ENCODE measurements at regions not wholly inside any gene's neighbourhood (a gene's known extent, or its start where the extent isn't known, plus 50 kb on each side); places are given as distances from the start of the nearest gene placed in this dataset.

DNA sequence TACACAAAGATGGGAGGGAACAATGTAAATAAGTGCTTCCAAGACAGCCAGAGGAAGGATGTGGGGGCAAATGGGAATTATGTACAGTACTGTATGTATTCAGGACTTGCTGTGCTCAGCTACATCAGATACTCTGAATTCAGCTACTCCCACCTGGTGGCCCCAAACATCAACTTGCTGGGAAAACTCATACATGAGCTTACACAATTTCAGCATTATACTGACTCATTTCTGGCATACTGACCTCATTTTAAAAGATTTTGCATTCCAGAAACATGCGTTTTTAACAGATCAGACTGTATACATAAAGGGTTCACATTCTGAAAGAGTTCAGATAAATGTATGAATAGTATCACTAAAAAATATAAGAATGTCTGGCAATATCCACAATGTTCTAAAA lies 59.7 kb downstream of the GPX5 start:
- H3K4me1 ChIP-seq = no peaks in the 10 kb centered on the region
- H3K27ac ChIP-seq = no peak overlapping the region
- intact Hi-C loops (cut with DNase I) = no loop called here
- H3K4me3 ChIP-seq = no peak overlapping the region
- H3K9me3 ChIP-seq = no peaks in the 10 kb centered on the region
- no peak for ATAC-seq
- H3K27me3 ChIP-seq = peaks cover 30 to 76% of the 10 kb centered on the region in 2 donors
- TF ChIP-seq, protein P1, sequence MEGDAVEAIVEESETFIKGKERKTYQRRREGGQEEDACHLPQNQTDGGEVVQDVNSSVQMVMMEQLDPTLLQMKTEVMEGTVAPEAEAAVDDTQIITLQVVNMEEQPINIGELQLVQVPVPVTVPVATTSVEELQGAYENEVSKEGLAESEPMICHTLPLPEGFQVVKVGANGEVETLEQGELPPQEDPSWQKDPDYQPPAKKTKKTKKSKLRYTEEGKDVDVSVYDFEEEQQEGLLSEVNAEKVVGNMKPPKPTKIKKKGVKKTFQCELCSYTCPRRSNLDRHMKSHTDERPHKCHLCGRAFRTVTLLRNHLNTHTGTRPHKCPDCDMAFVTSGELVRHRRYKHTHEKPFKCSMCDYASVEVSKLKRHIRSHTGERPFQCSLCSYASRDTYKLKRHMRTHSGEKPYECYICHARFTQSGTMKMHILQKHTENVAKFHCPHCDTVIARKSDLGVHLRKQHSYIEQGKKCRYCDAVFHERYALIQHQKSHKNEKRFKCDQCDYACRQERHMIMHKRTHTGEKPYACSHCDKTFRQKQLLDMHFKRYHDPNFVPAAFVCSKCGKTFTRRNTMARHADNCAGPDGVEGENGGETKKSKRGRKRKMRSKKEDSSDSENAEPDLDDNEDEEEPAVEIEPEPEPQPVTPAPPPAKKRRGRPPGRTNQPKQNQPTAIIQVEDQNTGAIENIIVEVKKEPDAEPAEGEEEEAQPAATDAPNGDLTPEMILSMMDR (IDR thresholded peaks at IDR 0.05) = no peak
- H3K36me3 ChIP-seq = no peaks in the 10 kb centered on the region
- DNase-seq = peak in 1 of 4 donors; percentile 39

- peak overlapping the region in 1 of 2 donors; percentile 26 for H3K27ac ChIP-seq
- no peaks in the 10 kb centered on the region for H3K36me3 ChIP-seq
- peaks cover 36 to 86% of the 10 kb centered on the region in 2 donors for H3K27me3 ChIP-seq
- intact Hi-C loops (cut with DNase I) = no loop called here
- peak overlapping the region; percentile 32 to 43 for H3K4me3 ChIP-seq
- no peaks in the 10 kb centered on the region for H3K4me1 ChIP-seq
- DNase-seq (no peak), ATAC-seq (peak; percentile 55)
- TF ChIP-seq, protein P1 (IDR thresholded peaks at IDR 0.05) = no peak
- H3K9me3 ChIP-seq = no peaks in the 10 kb centered on the region
These were observed 60.6 kb downstream of the GPX5 start for GRCh38 chr6:28586324-28586723.

DNA sequence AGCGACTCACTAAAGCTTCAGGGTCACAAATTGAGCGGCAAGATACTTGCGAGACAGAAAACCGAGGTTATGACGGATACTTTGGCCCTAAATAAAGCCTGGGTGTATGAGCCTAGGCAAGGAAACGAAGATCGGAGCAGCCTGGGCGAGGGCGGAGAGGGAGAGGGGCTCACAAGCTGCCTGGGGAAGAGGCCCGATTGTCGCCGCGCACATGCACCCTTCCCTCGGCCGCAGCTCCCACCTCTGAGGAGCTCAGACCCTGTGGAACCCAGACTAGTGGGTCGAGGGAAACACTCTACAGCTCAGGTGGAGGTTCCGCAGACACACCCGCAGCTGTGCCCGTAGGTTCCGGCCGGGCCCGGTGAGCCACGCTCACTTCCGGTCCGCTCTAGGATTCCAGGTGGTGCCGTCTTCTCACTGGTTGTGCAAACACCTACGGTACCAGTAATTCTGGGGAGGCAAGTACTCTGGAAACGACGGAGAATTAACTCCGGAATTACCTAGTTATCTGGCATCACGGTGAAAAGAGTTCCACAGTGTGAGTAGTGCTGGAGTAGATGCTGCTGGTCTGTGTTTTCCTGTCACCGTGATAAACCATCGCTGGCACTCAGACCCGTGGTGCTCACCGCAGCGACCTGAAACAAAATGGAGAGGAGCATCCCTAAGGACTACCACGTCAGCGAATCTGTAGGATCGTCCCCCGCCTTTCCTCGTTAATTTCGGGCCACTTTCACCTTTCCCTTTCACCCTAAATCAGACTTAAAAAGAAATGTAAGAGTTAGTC lies 61.5 kb downstream of the GPX5 start:
- ATAC-seq (peak; percentile 98), DNase-seq (peak in 3 of 4 donors; percentile 72 to 84 (median 82))
- Histone ChIP-seq H3K27ac (peak overlapping the region in 1 of 2 donors; percentile 26), H3K4me3 (peak overlapping the region; percentile 32 to 43), H3K36me3 (no peaks in the 10 kb centered on the region), H3K4me1 (no peaks in the 10 kb centered on the region), H3K9me3 (no peaks in the 10 kb centered on the region), H3K27me3 (peaks cover 38 to 94% of the 10 kb centered on the region in 2 donors)
- TF ChIP-seq, protein P1 (IDR thresholded peaks at IDR 0.05) = no peak
- intact Hi-C loops (cut with DNase I) = no loop called here

- peaks cover 40 to 95% of the 10 kb centered on the region in 2 donors for H3K27me3 ChIP-seq
- DNase-seq (no peak), ATAC-seq (no peak)
- H3K4me3 ChIP-seq = peak overlapping the region; percentile 32 to 43
- H3K36me3 ChIP-seq = no peaks in the 10 kb centered on the region
- intact Hi-C loops (cut with DNase I) = no loop called here
- TF ChIP-seq, protein P1 (IDR thresholded peaks at IDR 0.05) = no peak
- H3K4me1 ChIP-seq = no peaks in the 10 kb centered on the region
- no peak overlapping the region for H3K27ac ChIP-seq
- H3K9me3 ChIP-seq = no peaks in the 10 kb centered on the region
These were observed 62.0 kb downstream of the GPX5 start for GRCh38 chr6:28587746-28588075.

DNA sequence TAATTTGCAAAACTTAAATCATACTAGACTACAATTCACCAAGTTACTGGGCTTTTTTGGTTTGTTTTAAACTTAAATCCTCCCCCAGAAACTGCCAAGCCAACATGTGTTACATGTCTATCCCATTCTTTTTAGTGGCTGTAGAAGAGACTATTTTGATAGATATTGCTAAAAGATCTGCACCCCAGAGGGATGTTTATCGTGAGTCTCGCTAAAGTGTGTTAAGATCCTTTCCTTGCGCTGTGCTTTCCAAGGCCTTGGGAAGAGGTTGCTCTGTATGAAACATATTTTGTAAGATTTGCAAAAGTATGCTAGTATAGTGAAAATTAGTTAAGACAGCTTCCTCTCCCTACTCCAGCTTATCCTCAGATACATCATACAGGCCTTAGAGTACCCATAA lies 63.0 kb downstream of the GPX5 start:
- ATAC-seq (no peak), DNase-seq (peak in 1 of 4 donors; percentile 56)
- Histone ChIP-seq H3K9me3 (no peaks in the 10 kb centered on the region), H3K27me3 (peaks cover 45 to 99% of the 10 kb centered on the region in 2 donors), H3K27ac (no peak overlapping the region), H3K4me3 (no peak overlapping the region), H3K36me3 (no peaks in the 10 kb centered on the region), H3K4me1 (no peaks in the 10 kb centered on the region)
- intact Hi-C loops (cut with DNase I) = no loop called here
- TF ChIP-seq, protein P1 (IDR thresholded peaks at IDR 0.05) = no peak
